Activated CD8-positive, alpha-beta T cell treated with anti-CD3 and anti-CD28 coated beads for 36 hours (primary cell): ENCODE measurements at regions not wholly inside any gene's neighbourhood (a gene's known extent, or its start where the extent isn't known, plus 50 kb on each side); places are given as distances from the start of the nearest gene placed in this dataset.

Source experiments
- ATAC-seq: fragments of 200-7000 bp; cut with Tn5 transposase; one replicate; pipeline ENCODE4 v1.10.0; 2021; ENCODE audit warnings: mild to moderate bottlenecking, moderate library complexity
- CTCF ChIA-PET: fragments of 350-600 bp; sonication (Branson Sonifier 250); formaldehyde crosslinking; loops from one replicate; lab custom pipeline; 2021; ENCODE audit warnings: antibody characterized with exemption; lab: Charles Lee
- POLR2A ChIA-PET: fragments of 350-600 bp; sonication (Branson Sonifier 250); formaldehyde crosslinking; loops from one replicate; lab custom pipeline; 2021; ENCODE audit warnings: antibody characterized with exemption; lab: Charles Lee
- DNase-seq: peaks from one replicate; pipeline ENCODE4 v3.0.0-alpha.2; 2020
- H3K27ac Mint-ChIP-seq: one replicate; pipeline ENCODE4 v1.8.0; 2021; ENCODE audit warnings: mild to moderate bottlenecking, mixed read lengths
- H3K27me3 Mint-ChIP-seq: one replicate; pipeline ENCODE4 v1.8.0; 2021; ENCODE audit warnings: mixed read lengths
- H3K36me3 Mint-ChIP-seq: one replicate; pipeline ENCODE4 v1.8.0; 2021; ENCODE audit warnings: low read depth, mixed read lengths
- H3K4me1 Mint-ChIP-seq: one replicate; pipeline ENCODE4 v1.8.0; 2021; ENCODE audit warnings: low read depth, mixed read lengths
- H3K4me3 Mint-ChIP-seq: one replicate; pipeline ENCODE4 v1.8.0; 2021; ENCODE audit warnings: mild to moderate bottlenecking, moderate library complexity, mixed read lengths
- H3K9me3 Mint-ChIP-seq: one replicate; pipeline ENCODE4 v1.8.0; 2021; ENCODE audit warnings: mixed read lengths
- intact Hi-C: fragments of 100-400 bp; cut with micrococcal nuclease; formaldehyde crosslinking; loops from one replicate; pipeline ENCODE4 v1.10.0; 2022
- TF ChIP-seq, protein P1 (sequence below): fragments of 200-600 bp; IDR thresholded peaks from one replicate; pipeline ENCODE4 v1.8.0; 2022; ENCODE audit warnings: antibody characterized with exemption, mild to moderate bottlenecking

DNA sequence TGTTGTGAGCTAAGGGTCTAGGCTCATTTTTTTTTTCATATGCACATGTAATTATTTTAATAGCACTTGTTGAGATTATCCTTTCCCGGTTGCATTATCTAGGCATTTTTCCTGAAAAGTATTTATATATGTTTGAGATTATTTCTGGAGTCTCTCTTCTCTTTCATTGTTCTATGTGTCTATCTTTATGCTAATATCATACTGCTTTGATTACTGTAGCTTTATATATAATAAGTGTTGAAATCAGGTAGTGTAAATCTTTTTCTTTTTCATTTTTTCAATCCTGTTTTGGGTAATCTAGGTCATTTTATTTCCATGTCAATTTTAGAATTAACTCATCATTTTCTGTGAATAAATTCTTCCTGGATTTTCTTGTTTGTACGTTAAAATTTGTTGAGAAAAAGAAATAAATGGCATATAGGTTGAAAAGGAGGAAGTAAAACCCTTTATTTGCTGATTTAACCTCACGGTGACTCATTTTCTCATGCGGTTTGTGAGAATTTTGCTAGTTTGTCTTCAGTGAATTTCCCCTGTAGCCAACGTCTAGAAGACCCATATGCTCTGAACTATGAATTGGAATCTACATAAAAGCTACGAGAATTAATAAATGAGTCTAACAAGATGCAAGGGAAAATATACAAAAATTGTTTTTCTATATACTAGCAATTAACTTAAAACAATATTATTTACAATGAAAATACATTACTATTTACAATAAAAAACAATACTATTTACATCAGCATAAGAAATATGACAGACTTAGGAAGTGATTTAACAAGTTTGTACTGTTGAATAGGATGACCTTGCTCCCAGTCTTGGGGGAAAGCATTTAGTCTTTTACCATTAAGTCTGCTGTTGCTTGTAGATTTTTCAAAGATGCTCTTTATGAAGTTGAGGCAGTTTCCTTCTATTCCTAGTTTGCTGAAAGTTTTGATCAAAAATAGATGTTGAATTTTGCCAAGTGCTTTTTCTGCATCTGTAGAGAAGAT lies 105.0 kb downstream of the SNAPC1 start:
- no peak overlapping the region for H3K4me3 Mint-ChIP-seq
- TF ChIP-seq, protein P1, sequence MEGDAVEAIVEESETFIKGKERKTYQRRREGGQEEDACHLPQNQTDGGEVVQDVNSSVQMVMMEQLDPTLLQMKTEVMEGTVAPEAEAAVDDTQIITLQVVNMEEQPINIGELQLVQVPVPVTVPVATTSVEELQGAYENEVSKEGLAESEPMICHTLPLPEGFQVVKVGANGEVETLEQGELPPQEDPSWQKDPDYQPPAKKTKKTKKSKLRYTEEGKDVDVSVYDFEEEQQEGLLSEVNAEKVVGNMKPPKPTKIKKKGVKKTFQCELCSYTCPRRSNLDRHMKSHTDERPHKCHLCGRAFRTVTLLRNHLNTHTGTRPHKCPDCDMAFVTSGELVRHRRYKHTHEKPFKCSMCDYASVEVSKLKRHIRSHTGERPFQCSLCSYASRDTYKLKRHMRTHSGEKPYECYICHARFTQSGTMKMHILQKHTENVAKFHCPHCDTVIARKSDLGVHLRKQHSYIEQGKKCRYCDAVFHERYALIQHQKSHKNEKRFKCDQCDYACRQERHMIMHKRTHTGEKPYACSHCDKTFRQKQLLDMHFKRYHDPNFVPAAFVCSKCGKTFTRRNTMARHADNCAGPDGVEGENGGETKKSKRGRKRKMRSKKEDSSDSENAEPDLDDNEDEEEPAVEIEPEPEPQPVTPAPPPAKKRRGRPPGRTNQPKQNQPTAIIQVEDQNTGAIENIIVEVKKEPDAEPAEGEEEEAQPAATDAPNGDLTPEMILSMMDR: no peak
- peak; percentile 20 for DNase-seq
- peaks cover 4% of the 10 kb centered on the region for H3K27me3 Mint-ChIP-seq
- POLR2A ChIA-PET: no interaction called here
- peaks cover 13% of the 10 kb centered on the region for H3K9me3 Mint-ChIP-seq
- intact Hi-C loops: no loop called here
- CTCF ChIA-PET: interaction anchor here (1.0 kb wide), 1 partner anchor 28 kb away, joined by 3 read pairs; no protein-coding TSS in a partner anchor
- peaks cover 8% of the 10 kb centered on the region for H3K4me1 Mint-ChIP-seq
- ATAC-seq: peak; percentile 24
- H3K27ac Mint-ChIP-seq: no peak overlapping the region
- peaks cover 2% of the 10 kb centered on the region for H3K36me3 Mint-ChIP-seq

DNA sequence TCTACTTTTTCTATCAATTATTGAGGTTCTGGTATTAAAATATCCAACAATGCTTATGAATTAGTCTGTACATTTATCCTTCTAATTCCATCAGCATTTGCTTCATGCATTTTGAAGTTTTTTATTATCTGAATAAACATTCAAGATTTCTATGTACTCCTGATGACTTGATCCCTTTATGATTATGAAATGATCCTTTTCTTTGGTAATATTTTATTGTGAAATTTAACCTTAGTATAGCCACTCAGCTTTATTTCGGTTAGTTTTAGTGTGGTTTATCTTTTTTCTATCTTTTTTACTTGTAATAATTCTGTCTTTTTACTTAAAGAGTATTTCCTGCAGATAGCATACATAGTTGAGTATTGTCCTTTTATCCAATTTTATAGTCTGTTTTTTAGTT lies 106.6 kb downstream of the SNAPC1 start:
- ChIA-PET CTCF (interaction anchor here (1.3 kb wide), 1 partner anchor 8 kb away, joined by 4 read pairs; no protein-coding TSS in a partner anchor), POLR2A (interaction anchor here (0.7 kb wide), 1 partner anchor 125 kb away, joined by 4 read pairs; no protein-coding TSS in a partner anchor)
- H3K27me3 Mint-ChIP-seq: peaks cover 6% of the 10 kb centered on the region
- H3K9me3 Mint-ChIP-seq: peaks cover 13% of the 10 kb centered on the region
- DNase-seq (no peak), ATAC-seq (no peak)
- intact Hi-C loops: no loop called here
- no peak overlapping the region for H3K4me3 Mint-ChIP-seq
- H3K36me3 Mint-ChIP-seq: peaks cover 2% of the 10 kb centered on the region
- peaks cover 8% of the 10 kb centered on the region for H3K4me1 Mint-ChIP-seq
- no peak overlapping the region for H3K27ac Mint-ChIP-seq
- TF ChIP-seq, protein P1: no peak

DNA sequence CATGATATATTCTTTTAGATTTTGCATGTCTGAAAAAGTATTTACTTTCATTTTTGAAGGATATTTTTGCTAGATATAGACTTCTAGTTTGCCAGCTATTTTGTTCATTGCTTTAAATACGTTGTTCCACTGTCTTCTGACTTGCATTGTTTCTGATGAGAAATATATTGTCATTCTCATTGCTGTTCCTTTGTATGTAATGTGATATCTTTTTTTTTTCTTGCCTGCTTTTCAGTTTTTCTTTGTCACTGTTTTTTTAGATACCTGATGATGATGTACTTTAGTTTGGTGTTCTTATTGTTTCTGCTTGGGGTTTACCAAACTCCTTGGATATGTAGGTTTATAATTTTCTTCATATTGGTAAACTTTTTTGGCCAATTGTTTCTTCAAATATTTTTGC lies 107.9 kb downstream of the SNAPC1 start:
- POLR2A ChIA-PET: no interaction called here
- intact Hi-C loops: no loop called here
- peaks cover 9% of the 10 kb centered on the region for H3K27me3 Mint-ChIP-seq
- H3K9me3 Mint-ChIP-seq: peaks cover 13% of the 10 kb centered on the region
- ATAC-seq (no peak), DNase-seq (no peak)
- TF ChIP-seq, protein P1: no peak
- H3K36me3 Mint-ChIP-seq: peaks cover 2% of the 10 kb centered on the region
- H3K4me1 Mint-ChIP-seq: peaks cover 8% of the 10 kb centered on the region
- no peak overlapping the region for H3K27ac Mint-ChIP-seq
- CTCF ChIA-PET: no interaction called here
- no peak overlapping the region for H3K4me3 Mint-ChIP-seq

DNA sequence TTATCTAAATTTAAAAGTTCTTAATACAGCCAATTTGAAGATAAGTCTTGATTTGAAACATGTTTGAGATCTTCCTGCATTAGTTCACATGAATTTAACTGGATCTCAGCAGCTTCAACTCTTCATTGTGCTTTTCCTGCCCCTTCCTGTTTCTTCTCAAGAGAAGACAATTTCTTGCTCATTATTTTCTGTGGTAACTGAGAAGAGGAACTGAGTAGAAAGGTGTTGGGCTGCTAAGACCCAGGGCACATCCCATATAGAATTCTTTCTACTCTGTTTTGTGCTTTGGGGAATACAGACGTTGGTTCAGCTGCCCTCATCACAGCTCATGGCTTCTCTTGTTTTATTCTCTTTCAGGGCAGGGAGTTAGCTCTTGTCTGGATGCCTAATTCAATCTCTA lies 110.2 kb downstream of the SNAPC1 start:
- no peak for ATAC-seq
- peaks cover 2% of the 10 kb centered on the region for H3K36me3 Mint-ChIP-seq
- peaks cover 19% of the 10 kb centered on the region for H3K27me3 Mint-ChIP-seq

More for the DNA sequence above, 110.2 kb downstream of the SNAPC1 start:
- ChIA-PET POLR2A (no interaction called here), CTCF (interaction anchor here (1.7 to 2.3 kb wide), 2 partner anchors 12 to 254 kb away, joined by 4 to 7 read pairs; no protein-coding TSS in a partner anchor)
- H3K4me1 Mint-ChIP-seq: peaks cover 4% of the 10 kb centered on the region
- peaks cover 13% of the 10 kb centered on the region for H3K9me3 Mint-ChIP-seq
- DNase-seq: no peak
- no peak overlapping the region for H3K4me3 Mint-ChIP-seq
- TF ChIP-seq, protein P1: no peak
- intact Hi-C loops: no loop called here
- H3K27ac Mint-ChIP-seq: no peak overlapping the region
